Neural crest cell (in vitro differentiated cells): ENCODE measurements at regions not wholly inside any gene's neighbourhood (a gene's known extent, or its start where the extent isn't known, plus 50 kb on each side); places are given as distances from the start of the nearest gene placed in this dataset.

Experiments
- DNase-seq: peaks from one replicate; pipeline ENCODE4 v3.0.0; 2021; ENCODE audit warnings: low read depth, mixed read lengths, low spot score
- H3K27ac Mint-ChIP-seq: one replicate; pipeline ENCODE4 v1.8.0; 2021; ENCODE audit warnings: mild to moderate bottlenecking, mixed read lengths; ENCODE audit not compliant: unreplicated experiment
- H3K27me3 Mint-ChIP-seq: 2 replicates; pipeline ENCODE4 v1.8.0; 2021; ENCODE audit warnings: low read depth, mild to moderate bottlenecking, mixed read lengths
- H3K36me3 Mint-ChIP-seq: 2 replicates; pipeline ENCODE4 v1.8.0; 2021; ENCODE audit warnings: low read depth, mild to moderate bottlenecking, mixed read lengths
- H3K4me1 Mint-ChIP-seq: 2 replicates; pipeline ENCODE4 v1.8.0; 2021; ENCODE audit warnings: mixed read lengths
- H3K4me3 Mint-ChIP-seq: one replicate; pipeline ENCODE4 v1.8.0; 2021; ENCODE audit warnings: mild to moderate bottlenecking, mixed read lengths
- H3K9me3 Mint-ChIP-seq: 2 replicates; pipeline ENCODE4 v1.8.0; 2021; ENCODE audit warnings: mixed read lengths
- CTCF ChIP-seq: fragments of 200-600 bp; sonication (generic); conservative IDR thresholded peaks from 2 replicates; pipeline ENCODE4 v1.5.0; 2021; ENCODE audit warnings: antibody characterized with exemption, mild to moderate bottlenecking

GRCh38 chr4:106851726-106852125 lies 184.4 kb downstream of the DKK2 start:
- no peaks in the 10 kb centered on the region for H3K4me1 Mint-ChIP-seq
- H3K36me3 Mint-ChIP-seq = no peaks in the 10 kb centered on the region
- no peak for TF ChIP-seq CTCF
- H3K27me3 Mint-ChIP-seq = peaks cover 7% of the 10 kb centered on the region
- H3K9me3 Mint-ChIP-seq = no peaks in the 10 kb centered on the region
- DNase-seq = no peak
- no peak overlapping the region for H3K4me3 Mint-ChIP-seq
- H3K27ac Mint-ChIP-seq = no peak overlapping the region

DNA sequence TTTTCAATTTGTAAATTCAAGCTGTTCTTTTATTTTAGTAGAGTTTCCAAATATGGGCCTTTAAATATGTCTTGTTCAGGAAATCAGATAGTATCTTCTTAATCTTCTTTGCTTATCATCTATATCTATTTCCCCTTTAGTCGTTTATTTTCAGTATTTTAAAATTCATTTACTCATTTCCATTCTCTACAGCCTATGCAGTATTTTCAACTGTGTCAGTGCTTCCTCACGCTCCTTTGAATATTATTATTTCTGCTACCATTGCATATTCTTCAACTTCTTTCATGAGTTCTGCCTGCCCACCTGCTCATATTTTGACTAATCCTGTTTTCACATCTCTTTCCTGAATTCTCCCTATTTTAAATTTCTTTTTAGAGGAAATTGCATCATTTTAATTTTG lies 185.4 kb downstream of the DKK2 start:
- no peak for DNase-seq
- TF ChIP-seq CTCF = no peak
- Mint-ChIP-seq H3K4me1 (no peaks in the 10 kb centered on the region), H3K27me3 (peaks cover 7% of the 10 kb centered on the region), H3K9me3 (no peaks in the 10 kb centered on the region), H3K27ac (no peak overlapping the region), H3K4me3 (no peak overlapping the region), H3K36me3 (no peaks in the 10 kb centered on the region)

DNA sequence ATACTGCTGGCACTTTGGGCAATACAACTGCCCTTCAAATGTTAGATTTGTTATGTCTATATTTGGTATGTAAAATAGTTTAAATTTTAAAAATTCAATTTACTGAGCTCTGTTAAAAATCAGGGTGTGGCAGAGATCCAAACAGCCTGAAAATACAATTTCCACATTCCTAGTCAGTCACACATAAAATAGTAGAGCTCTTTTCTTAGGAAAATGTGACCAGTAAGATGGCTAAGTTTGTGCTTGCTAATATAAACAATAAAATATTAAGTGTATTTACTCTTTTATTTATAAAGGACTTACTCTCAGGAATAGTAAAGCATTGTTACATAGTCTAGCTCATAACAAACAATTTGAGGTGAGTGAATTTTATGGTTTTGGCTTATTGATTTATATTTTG lies 200.2 kb downstream of the DKK2 start:
- Mint-ChIP-seq H3K36me3 (no peaks in the 10 kb centered on the region), H3K27me3 (no peaks in the 10 kb centered on the region), H3K4me1 (no peaks in the 10 kb centered on the region), H3K27ac (no peak overlapping the region), H3K4me3 (no peak overlapping the region), H3K9me3 (peaks cover 9% of the 10 kb centered on the region)
- no peak for TF ChIP-seq CTCF
- DNase-seq = no peak

DNA sequence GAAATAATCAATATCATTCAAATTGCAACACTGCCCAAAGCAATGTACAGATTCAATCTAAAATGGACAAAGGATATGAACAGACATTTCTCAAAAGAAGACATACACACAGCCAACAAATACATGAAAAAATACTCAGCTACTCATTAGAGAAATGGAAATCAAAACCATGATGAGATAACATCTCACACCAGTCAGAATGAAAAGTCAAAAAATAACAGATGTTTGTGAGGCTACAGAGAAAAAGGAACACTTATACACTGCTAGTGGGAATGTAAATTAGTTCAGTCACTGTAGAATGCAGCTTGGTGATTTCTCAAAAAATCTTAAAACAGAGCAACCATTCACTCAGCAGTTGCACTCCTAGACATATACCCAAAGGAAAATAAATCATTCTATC lies 205.2 kb downstream of the DKK2 start:
- no peak for TF ChIP-seq CTCF
- DNase-seq = no peak
- no peak overlapping the region for H3K27ac Mint-ChIP-seq
- no peaks in the 10 kb centered on the region for H3K27me3 Mint-ChIP-seq
- no peaks in the 10 kb centered on the region for H3K4me1 Mint-ChIP-seq
- H3K36me3 Mint-ChIP-seq = no peaks in the 10 kb centered on the region
- H3K4me3 Mint-ChIP-seq = no peak overlapping the region
- H3K9me3 Mint-ChIP-seq = peaks cover 5% of the 10 kb centered on the region

- H3K27ac Mint-ChIP-seq = no peak overlapping the region
- no peaks in the 10 kb centered on the region for H3K4me1 Mint-ChIP-seq
- peaks cover 12% of the 10 kb centered on the region for H3K27me3 Mint-ChIP-seq
- H3K36me3 Mint-ChIP-seq = peaks cover 2% of the 10 kb centered on the region
- TF ChIP-seq CTCF = peak; percentile 48
- no peak for DNase-seq
- H3K4me3 Mint-ChIP-seq = no peak overlapping the region
- H3K9me3 Mint-ChIP-seq = peaks cover 8% of the 10 kb centered on the region
These were observed 217.3 kb downstream of the DKK2 start for GRCh38 chr4:106818764-106819163.

- H3K4me3 Mint-ChIP-seq = no peak overlapping the region
- no peak for DNase-seq
- H3K4me1 Mint-ChIP-seq = no peaks in the 10 kb centered on the region
- peaks cover 2% of the 10 kb centered on the region for H3K9me3 Mint-ChIP-seq
- no peak overlapping the region for H3K27ac Mint-ChIP-seq
- peaks cover 12% of the 10 kb centered on the region for H3K27me3 Mint-ChIP-seq
- no peaks in the 10 kb centered on the region for H3K36me3 Mint-ChIP-seq
- no peak for TF ChIP-seq CTCF
These were observed 219.6 kb downstream of the DKK2 start for GRCh38 chr4:106816496-106816895.
